ENCODE measurements at regions not wholly inside any gene's neighbourhood (a gene's known extent, or its start where the extent isn't known, plus 50 kb on each side); places are given as distances from the start of the nearest gene placed in this dataset.

- no peak for TF ChIP-seq ZSCAN5A (tag by site-specific recombination; IDR thresholded peaks at IDR 0.05)
- no peak for TF ChIP-seq ZNF670 (tag by site-specific recombination; IDR thresholded peaks at IDR 0.05; ENCODE audit: low read depth)
- TF ChIP-seq TRIM28 (IDR thresholded peaks at IDR 0.05; ENCODE audit: borderline replicate concordance, low read length) = no peak
- TF ChIP-seq ZNF664 (tag by site-specific recombination; IDR thresholded peaks at IDR 0.05) = no peak
- TF ChIP-seq KLF1 (tag by site-specific recombination; IDR thresholded peaks at IDR 0.05) = no peak
- TF ChIP-seq ZNF280D (tag by site-specific recombination; IDR thresholded peaks at IDR 0.05) = no peak
- no peak for TF ChIP-seq ZNF791 (tag by site-specific recombination; IDR thresholded peaks at IDR 0.05)
- TF ChIP-seq ZNF274 (IDR thresholded peaks at IDR 0.05; ENCODE audit: low read length) = no peak
- TF ChIP-seq ZNF274 (tag by site-specific recombination; IDR thresholded peaks at IDR 0.05; ENCODE audit: borderline replicate concordance) = no peak
- TF ChIP-seq ZNF600 (tag by site-specific recombination; IDR thresholded peaks at IDR 0.05) = no peak
- TF ChIP-seq PRDM10 (tag by site-specific recombination; IDR thresholded peaks at IDR 0.05) = no peak
- TF ChIP-seq ZNF26 (tag by site-specific recombination; IDR thresholded peaks at IDR 0.05) = no peak
- TF ChIP-seq TSHZ1 (tag by site-specific recombination; IDR thresholded peaks at IDR 0.05; ENCODE audit: borderline replicate concordance) = no peak
- TF ChIP-seq OVOL3 (tag by site-specific recombination; IDR thresholded peaks at IDR 0.05) = no peak
- TF ChIP-seq ZFP41 (tag by site-specific recombination; IDR thresholded peaks at IDR 0.05; ENCODE audit: borderline replicate concordance) = no peak
- Histone ChIP-seq H3K9me3 (ENCODE audit: control insufficient read depth, insufficient read depth, low read depth, low read length) (no peaks in the 10 kb centered on the region), H3K27ac (ENCODE audit: extremely low read depth, low read depth, low read length) (no peak overlapping the region), H3K4me1 (ENCODE audit: control insufficient read depth, insufficient read depth, low read length) (no peaks in the 10 kb centered on the region), H3K36me3 (ENCODE audit: control insufficient read depth in 2 of 2, insufficient read depth in 1 of 2, low read length in 2 of 2) (no peaks in the 10 kb centered on the region), H3K4me3 (ENCODE audit: low read depth, low read length) (no peak overlapping the region)
- ChIA-PET POLR2A (no interaction called here), CTCF (no interaction called here)
Measured at GRCh38 chr12:84692071-84692470, 220.5 kb downstream of the SLC6A15 start.
